Inferior parietal cortex (tissue), 1 donor: ENCODE measurements at regions not wholly inside any gene's neighbourhood (a gene's known extent, or its start where the extent isn't known, plus 50 kb on each side); places are given as distances from the start of the nearest gene placed in this dataset.
"Not testable (repeated sequence)": the region's sequence is repeated elsewhere in the genome, so short reads cannot be mapped to it uniquely, and the experiment has no call there.

Experiments
- DNase-seq: peaks from one replicate; pipeline ENCODE4 v3.0.0-alpha.2; 2016; ENCODE audit errors: extremely low spot score

DNA sequence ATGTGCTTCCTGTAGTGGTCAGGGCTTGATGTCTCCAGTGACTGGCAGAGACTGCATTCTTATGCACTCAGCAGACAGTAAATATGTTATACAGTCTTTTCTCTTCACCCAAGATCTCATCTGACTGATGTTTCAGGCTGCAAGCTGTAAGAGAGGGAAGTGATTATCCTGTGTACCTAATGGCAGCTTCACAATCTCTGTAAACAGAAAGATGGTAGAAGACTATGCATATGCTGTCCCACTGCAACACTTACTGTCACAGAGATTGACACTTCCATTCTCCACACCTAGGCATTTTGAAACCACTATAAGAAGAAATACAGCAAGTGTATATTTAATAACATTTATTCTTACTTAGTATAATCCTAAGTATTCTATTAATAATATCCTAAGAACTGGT is 97.6 kb upstream of the ANXA1 start:
- no peak for DNase-seq

DNA sequence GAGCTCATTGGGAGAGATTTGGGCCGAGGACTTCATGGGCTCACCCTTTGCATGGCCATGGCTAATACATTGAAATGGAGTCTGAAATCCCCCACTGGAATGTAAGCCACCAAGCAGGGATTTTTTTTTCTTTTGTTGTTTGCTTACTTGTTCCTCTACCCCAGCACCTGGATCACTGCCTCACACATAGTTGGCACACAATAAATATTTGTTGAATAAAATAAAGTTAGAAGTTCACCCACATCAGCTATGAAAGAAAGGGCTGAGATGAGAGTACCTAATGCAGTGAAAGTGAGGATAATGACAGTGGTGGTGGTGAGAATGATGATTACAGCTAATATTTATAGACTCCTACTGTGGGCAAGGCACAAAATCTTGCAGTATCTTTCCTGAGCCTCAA is 98.1 kb upstream of the ANXA1 start:
- DNase-seq = no peak

DNA sequence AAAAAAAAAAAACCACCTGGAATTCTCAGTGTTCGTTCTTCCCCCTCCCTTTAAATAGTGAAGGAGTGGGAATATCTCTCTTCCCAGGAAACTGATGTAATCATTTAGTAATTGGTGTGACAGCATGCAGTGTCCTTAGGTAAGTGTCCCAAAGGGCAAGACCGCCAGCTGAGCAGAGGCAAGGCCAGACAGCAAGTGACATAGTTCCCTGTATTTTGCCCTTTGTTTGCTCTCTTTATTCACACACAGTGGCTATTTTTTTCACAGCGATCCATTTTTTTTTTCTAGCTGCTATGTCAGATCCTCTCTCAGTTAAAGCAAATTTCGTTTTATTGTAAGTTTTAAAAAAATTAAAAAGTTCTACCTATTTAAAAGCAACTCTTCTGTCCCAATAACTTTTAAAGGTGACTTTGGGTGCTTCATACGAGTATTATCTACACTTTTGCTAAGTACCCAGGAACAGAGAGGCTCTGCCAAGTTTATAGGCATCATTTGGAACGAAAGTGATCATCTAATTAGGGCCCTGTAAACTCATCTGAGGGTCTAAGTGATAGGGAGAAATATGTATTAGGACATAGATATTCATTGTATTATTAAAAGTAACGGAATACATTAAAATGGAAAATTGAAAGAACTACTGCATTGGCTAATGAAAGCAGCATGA is 98.2 kb upstream of the ALDH1A1 start:
- DNase-seq = no peak

DNA sequence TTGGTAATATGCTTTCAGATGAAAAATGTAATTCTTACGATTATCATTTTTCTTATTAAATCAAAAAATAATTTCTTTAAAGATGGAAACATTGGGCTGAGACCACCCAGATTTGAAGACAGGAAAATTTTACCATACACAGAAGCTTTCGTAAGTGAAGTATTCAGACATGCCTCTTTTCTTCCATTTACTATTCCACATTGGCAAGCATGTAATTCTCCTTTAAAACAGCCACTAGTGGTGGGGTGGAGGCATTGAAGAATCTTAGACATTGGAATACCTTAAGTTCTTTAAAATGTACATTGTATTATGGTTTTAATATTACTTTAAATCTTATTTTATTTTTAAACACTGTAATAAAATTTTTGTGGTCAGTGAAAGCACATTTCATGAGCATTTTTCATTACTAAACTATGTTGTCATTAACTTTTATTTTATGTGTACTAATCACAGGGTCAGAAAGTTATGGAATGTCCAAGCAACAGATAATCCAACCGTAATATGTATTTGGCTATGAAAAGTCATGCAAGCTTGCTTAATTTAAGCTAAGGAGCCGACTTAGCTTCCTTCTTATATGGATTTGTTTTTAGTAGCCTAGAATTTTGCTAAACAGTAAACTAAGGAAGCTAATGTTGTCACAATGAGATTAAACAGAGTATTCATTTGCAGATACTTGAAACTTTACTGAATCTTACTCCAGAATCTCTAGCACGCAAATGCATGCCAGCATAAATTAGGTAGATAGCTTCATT is 97.4 kb upstream of the ALDH1A1 start:
- DNase-seq = no peak

DNA sequence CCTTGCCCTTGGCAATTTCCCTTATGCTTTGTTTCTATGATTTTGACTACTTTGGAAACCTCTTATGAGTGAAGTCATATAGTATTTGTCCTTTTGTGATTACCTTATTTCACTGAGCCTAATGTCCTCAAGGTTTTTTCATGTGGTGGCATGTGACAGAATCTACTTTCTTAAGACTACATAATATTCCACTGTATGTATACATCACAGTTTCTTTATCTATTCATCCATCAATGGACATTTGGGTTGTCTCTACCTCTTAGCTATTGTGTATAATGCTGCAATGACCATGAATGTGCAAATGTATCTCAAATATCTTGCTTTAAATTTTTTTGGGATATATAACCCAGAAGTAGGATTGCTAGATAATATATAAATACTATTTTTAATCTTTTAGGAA is 96.4 kb upstream of the ALDH1A1 start:
- no peak for DNase-seq

DNA sequence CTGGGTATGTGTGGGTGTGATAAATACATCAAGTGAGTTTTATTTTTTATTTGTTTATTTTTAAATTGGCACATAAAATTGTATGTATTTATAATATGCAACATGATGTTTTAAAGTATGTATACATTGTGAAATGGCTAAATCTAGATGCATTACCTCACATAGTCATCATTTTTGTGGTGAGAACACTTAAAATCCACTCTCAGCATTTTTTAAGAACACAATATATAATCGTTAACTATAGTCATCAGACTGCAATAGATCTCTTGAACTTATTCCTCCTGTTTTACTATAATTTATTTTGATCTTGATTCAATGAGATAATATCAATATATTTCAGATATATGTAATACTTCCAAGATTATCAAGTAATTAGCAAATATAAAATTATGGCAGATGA is 93.9 kb upstream of the ALDH1A1 start:
- DNase-seq = no peak

DNA sequence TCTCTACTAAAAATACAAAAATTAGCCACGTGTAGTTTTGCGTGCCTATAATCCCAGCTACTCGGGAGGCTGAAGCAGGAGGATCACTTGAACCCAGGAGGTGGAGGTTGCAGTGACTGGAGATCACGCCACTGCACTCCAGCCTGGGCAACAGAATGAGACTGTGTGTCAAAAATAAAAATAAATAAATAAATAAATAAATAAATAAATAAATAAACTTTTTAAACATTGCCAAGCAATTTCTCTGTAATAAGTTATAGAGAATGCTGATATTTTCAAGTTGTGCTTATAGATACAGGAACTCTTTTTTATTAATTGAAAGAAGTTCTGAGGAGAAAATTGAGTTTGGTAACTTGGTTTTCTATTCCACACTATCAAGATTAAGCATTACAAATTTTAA is 91.9 kb upstream of the ALDH1A1 start:
- DNase-seq = not testable (repeated sequence)

DNA sequence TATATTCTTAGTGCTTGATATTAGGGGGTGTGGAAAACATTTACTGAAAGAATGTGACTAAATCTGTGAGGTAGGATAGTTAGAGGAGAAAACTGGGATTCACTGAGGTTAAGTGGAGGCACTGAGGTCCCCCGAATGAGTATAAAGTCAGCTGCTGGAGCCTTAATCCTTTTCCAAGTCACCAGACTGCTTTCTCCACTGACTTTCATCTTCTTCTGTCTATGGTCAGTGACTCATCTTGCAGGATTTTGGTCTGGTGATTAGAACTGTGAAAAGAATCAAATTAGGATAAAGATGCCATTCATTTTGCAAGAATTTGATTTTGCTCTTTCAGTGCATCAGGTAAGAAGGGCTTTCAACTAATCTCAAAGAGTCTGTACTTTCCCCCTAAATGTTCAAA is 89.3 kb upstream of the ALDH1A1 start:
- no peak for DNase-seq

DNA sequence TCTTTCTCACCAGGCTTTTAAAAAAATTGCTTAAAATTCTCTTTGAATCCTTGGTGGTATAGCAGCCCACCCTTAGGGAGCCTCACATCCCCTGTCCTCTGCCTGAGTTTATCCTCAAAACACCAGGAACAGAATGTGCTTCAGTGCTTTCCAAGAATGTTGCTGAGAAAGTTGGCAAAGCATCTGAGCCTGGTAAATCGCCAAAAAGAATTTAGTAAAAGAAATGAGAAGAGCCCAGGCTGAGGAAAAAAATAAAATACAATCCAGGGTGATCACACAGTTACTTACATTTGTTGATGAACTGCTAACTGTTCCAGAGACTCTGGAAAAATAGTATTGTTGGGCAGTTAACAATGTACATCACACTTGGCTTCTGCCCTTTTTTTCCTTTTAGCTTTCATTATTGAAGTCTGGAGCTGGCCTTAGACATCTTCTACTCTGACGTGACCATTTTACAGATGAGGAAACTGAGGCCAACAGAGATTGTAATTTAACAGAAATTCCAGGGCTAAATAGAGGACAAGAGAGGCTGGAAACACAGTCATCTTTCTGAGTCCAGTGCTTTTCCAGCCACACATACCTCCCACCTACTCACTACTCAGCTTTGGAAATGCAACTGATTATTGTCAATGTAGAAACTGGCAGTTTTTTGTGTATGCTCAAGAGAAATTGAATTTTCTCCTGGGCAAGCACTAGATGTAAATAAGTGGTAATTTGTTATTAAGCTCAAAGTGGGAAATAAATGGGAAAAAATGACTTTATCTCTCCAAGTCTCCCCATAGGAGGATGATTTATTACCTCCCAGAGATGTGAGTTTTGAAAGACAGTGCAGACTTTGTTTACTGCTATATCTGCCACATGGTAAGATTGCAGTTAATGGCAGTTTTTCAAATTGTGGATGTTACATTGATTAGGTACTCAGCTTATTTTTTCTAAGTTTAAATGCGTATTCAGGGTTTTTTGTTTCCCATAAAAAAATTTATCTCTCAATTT is 86.7 kb upstream of the ALDH1A1 start:
- peak; percentile 63 for DNase-seq

DNA sequence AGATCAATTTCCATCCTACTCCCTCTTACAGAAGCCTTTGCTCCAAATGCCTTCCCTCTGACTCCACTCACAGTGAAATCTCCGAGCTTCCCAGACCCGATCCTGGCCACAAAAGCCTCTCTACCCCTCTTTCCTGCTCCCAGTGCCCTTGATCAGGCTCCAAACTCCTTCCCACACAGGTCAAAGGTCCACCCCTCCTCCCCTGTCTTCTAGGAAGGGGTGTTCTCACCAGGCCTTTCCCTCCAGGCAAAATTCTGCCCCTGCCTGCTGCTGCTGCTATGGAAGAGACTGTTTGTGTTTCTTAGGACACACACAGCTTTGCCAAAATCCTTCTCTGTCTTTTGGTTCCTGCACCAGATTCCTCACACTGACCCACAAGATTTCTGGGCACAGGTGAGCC is 85.8 kb upstream of the ALDH1A1 start:
- no peak for DNase-seq

DNA sequence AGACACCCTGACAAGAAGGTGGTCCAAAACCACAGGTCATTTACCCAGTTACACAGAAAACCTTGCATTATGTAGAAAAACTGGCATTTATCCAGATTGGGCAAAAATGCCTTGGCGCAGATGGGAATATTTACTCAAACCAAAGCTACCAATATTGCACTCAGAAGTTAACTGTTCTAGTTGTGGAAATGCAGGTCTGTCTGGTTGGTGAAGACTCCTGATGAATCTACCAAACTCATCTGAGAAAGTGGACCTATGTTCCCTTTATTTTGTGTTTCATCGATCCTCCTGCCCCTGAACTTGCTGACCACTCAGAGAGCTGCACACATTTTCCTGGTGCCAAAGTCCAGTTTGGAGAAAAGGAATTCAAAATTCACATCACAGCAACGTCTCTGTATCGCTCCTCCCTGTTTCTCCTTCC is 85.2 kb upstream of the ALDH1A1 start:
- DNase-seq = no peak

DNA sequence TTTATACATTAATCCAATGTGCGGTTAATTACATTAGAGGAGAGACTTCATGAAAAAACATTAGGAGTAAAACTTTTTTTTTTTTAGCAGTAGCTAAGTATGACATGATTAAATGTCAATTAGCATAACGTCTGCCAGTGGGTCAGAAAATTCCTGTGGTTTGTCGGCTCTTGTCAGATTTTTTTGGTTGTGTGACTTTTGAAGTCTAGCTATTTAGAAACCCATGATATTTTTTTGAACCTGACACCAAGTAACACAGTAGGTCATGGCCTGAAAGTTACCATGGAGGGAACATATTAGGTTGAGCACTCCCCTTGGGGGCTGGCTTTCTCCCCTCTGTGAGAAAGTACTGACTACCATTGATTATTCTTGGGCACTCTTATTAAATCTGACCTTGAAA is 84.8 kb upstream of the ALDH1A1 start:
- DNase-seq = no peak

DNA sequence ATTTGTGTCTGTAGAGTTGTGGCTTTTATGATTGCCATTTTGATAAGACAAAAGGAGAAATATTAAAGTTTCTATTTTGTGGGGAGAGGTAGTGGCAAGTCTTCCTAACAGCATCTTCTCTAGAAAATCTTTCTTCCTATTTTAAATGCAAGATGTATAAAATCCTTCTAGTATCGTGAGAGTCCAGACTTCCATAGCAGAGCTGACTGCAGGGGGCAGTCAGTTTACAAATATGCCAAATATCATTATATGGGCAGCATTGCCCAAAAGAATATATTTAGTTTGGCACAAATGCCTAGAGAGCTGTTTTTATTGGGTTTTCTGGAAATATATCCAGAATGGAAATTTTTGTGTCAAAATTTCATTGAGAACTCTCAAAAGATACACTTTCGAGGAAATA is 82.1 kb upstream of the ALDH1A1 start:
- DNase-seq = no peak

DNA sequence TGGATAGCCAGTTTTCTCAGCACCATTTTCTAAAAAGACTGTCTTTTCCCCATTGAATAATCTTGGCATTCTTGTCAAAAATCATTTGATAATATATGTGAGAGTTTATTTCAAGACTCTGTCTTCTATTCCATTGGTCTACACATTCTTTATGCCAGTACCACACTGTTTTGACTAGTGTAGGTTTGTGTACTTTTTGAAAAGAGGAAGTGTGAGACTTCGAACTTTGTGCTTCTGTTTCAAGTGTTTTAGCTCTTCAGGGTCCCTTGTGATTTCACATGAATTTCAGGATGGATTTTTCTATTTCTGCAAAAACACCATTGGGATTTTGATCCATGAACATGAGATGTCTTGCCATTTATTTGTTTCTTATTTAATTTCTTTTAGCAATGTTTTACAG is 78.5 kb upstream of the ALDH1A1 start:
- DNase-seq = no peak

DNA sequence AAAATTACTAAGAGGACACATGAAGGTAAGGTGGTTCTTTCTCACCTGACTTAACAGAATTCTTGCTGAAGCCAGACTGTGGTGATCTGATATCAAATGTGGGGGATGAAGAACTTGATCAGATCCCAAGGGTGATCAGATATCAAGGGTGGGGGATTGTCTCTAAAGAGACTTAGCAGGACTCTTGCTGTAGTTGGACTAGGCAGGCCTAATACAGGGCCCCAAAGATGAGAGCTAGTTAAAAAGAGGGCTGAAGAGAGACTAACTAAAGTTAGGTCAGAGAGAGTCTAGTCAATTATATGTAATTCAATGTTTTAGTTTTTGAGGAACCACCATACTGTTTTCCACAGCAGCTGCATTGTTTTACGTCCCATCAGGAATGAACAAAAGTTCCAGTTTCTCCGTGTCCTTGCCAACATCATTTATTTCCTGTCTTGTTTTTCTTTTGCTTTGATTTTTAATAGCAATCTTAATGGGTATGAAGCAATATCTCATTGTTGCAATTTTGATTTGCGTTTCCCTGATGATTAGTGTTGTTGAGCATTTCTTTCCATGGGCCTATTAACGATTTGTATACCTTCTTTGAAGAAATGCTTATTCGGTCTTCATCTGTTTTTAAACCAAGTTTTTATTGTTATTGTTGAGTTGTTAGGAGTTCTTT is 77.6 kb upstream of the ALDH1A1 start:
- DNase-seq = no peak

DNA sequence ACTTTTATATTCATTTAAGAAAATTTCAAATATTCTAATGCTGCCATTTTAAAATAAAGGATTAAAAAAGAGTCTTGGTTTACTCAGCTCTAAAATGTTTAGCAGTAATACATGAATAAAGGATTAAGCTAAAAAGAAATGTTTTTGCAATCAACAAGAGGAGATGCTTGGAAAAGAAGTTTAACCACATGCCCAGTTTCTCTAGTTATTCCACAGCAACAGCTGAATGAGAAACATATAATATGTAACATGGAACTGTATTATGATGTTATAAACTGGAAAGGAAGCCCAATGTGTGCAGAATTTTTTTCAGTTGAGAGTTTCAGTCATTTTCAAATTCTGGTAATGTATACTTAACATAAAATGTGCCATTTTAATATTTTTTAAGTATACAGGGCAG is 76.5 kb upstream of the ALDH1A1 start:
- no peak for DNase-seq

DNA sequence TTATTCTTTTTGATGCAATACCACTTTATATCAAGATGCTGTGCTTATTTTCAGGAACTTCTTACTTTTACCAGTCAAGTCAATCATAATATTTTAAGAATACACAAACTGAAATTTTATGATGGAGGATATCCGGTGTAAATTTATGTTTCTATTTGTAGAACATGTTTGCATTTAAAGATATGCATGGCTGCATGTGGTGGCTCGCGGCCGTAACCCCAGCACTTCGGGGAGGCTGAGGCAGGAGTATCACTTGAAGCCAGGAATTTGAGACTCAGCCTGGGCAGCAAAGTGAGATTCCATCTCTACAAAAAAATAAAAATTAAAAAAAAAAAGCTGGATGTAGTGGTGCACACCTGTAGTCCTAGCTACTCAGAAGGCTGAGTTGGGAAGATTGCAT is 73.5 kb upstream of the ALDH1A1 start:
- DNase-seq = no peak

DNA sequence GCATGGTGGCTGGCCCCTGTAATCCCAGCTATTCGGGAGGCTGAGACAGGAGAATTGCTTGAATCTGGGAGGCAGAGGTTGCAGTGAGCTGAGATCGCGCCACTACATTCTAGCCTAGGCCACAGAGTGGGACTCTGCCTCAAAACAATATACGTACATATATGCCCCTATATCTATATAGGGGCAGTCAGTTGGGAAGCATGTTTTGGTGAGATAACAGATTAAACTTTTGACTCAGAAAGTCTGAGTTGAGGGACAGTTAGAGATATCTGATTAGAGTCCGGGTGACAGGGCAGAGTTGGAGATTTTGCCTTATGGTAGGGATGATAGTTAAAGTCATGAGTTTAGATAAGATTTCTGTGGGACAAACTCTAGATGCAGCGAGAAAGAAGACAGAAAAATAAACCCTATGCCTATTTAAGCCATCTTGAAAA is 71.8 kb upstream of the ALDH1A1 start:
- DNase-seq = no peak

DNA sequence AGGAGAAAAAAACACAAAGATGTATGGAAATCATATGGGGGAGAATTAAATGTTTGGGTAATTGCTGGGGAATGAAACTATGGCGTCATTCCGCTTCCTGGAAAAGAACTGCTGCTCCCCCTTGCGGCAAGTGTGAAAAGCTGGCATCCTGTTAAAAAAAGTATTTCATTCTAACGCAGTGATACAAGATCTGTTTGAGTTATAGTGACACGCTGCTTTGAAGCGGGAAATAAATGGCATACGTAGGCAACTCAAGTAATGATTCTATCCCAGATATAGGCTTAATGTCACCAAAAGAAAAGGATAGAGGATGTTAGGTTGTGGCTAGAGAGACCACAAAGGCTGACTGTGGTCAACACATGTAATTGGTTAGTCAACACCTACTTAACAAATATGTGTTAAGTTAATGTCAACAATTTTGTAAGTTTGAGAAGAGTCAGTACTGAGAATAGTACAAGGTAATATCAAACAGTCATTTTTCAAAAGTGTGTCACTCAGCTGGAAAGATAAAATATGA is 70.2 kb upstream of the ALDH1A1 start:
- peak; percentile 66 for DNase-seq

DNA sequence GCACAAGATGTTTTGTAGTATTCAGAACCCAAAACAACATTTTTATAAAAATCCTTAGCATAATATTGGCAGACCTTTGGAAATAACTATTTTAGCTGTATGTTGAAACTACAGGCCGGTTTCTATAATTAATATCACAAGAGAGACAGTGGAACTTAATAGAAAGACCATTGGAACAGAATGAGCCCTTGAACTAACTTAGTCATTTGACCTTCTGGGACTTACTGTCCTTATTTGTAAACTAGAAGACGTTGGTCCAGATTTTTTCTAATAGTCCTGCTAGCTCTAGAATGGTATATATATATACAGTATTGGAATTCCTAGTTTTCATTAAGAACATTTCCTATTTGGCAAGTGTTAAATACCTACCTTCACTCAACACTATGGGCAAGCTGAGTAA is 69.5 kb upstream of the ALDH1A1 start:
- no peak for DNase-seq

DNA sequence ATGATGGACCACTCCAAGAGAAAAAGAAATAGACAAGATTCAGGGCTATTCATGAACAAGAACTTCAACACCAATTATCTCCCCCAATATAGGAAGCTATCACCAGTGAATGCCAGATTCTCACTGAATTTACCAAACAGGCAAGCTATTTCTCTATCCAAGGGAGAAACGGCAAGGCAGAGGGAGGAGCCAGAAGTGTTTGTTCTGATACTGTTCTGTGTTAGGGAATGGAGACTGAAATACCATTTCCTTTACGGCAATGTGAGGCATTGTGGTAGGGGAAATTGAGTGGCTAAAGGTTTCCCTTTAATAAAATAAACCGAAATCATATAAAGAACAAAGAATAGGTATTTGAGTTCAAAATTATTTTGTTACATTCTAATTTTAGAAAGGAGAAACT is 68.0 kb upstream of the ALDH1A1 start:
- DNase-seq = no peak

DNA sequence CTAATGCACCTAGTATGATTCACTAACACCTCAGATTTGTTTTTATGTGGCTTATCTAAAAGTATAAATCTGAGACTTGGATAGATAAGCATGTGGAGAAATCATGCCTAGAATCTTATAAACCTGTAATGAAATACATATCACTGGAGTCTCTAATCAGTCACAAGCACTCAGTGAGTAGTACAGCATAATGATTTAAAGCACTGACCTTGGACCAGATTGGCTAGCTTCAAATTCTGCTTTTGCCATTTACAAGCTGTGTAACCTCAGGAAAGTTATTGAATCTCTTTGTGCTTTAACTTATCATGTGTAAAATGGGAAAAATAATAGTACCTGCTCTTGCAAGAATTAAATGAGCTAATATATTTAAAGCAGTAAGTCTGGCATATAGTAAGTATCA is 61.2 kb upstream of the ALDH1A1 start:
- no peak for DNase-seq
